ENCODE measurements at regions not wholly inside any gene's neighbourhood (a gene's known extent, or its start where the extent isn't known, plus 50 kb on each side); places are given as distances from the start of the nearest gene placed in this dataset.

GRCh38 chr5:39491210-39491609, 66.4 kb upstream of the DAB2 start:
- Histone ChIP-seq H3K9me3 (ENCODE audit: control insufficient read depth, low read length) (no peaks in the 10 kb centered on the region), H3K36me3 (ENCODE audit: control insufficient read depth, insufficient read depth, low read length) (no peaks in the 10 kb centered on the region), H3K4me3 (ENCODE audit: insufficient read depth, low read depth, low read length, poor library complexity, severe bottlenecking) (no peak overlapping the region), H3K4me1 (ENCODE audit: control insufficient read depth, insufficient read depth, low read length, poor library complexity, severe bottlenecking) (no peaks in the 10 kb centered on the region), H3K27ac (ENCODE audit: insufficient read depth, low read length, poor library complexity, severe bottlenecking) (no peak overlapping the region), H3K27me3 (replicated peaks; ENCODE audit: control insufficient read depth, insufficient read depth, low read length, poor library complexity, severe bottlenecking) (no peaks in the 10 kb centered on the region)
- DNase-seq: no peak

- H3K9me3 ChIP-seq (ENCODE audit: control insufficient read depth, low read length): no peaks in the 10 kb centered on the region
- no peaks in the 10 kb centered on the region for H3K27me3 ChIP-seq (replicated peaks; ENCODE audit: control insufficient read depth, insufficient read depth, low read length, poor library complexity, severe bottlenecking)
- no peak overlapping the region for H3K27ac ChIP-seq (ENCODE audit: insufficient read depth, low read length, poor library complexity, severe bottlenecking)
- no peak overlapping the region for H3K4me3 ChIP-seq (ENCODE audit: insufficient read depth, low read depth, low read length, poor library complexity, severe bottlenecking)
- H3K4me1 ChIP-seq (ENCODE audit: control insufficient read depth, insufficient read depth, low read length, poor library complexity, severe bottlenecking): no peaks in the 10 kb centered on the region
- H3K36me3 ChIP-seq (ENCODE audit: control insufficient read depth, insufficient read depth, low read length): no peaks in the 10 kb centered on the region
- DNase-seq: no peak
Measured at GRCh38 chr5:39489263-39489662, 64.5 kb upstream of the DAB2 start.

- H3K36me3 ChIP-seq (ENCODE audit: control insufficient read depth, insufficient read depth, low read length): no peaks in the 10 kb centered on the region
- no peaks in the 10 kb centered on the region for H3K9me3 ChIP-seq (ENCODE audit: control insufficient read depth, low read length)
- no peak overlapping the region for H3K27ac ChIP-seq (ENCODE audit: insufficient read depth, low read length, poor library complexity, severe bottlenecking)
- H3K4me1 ChIP-seq (ENCODE audit: control insufficient read depth, insufficient read depth, low read length, poor library complexity, severe bottlenecking): no peaks in the 10 kb centered on the region
- H3K27me3 ChIP-seq (replicated peaks; ENCODE audit: control insufficient read depth, insufficient read depth, low read length, poor library complexity, severe bottlenecking): no peaks in the 10 kb centered on the region
- no peak overlapping the region for H3K4me3 ChIP-seq (ENCODE audit: insufficient read depth, low read depth, low read length, poor library complexity, severe bottlenecking)
- DNase-seq: no peak
Measured at GRCh38 chr5:39486790-39487189, 62.0 kb upstream of the DAB2 start.

- H3K27ac ChIP-seq (ENCODE audit: insufficient read depth, low read length, poor library complexity, severe bottlenecking): no peak overlapping the region
- no peak for DNase-seq
- H3K4me3 ChIP-seq (ENCODE audit: insufficient read depth, low read depth, low read length, poor library complexity, severe bottlenecking): no peak overlapping the region
- H3K36me3 ChIP-seq (ENCODE audit: control insufficient read depth, insufficient read depth, low read length): no peaks in the 10 kb centered on the region
- no peaks in the 10 kb centered on the region for H3K27me3 ChIP-seq (replicated peaks; ENCODE audit: control insufficient read depth, insufficient read depth, low read length, poor library complexity, severe bottlenecking)
- H3K4me1 ChIP-seq (ENCODE audit: control insufficient read depth, insufficient read depth, low read length, poor library complexity, severe bottlenecking): no peaks in the 10 kb centered on the region
- H3K9me3 ChIP-seq (ENCODE audit: control insufficient read depth, low read length): no peaks in the 10 kb centered on the region
Measured at GRCh38 chr5:39486361-39486760, 61.6 kb upstream of the DAB2 start.

- H3K9me3 ChIP-seq (ENCODE audit: control insufficient read depth, low read length): no peaks in the 10 kb centered on the region
- no peak overlapping the region for H3K27ac ChIP-seq (ENCODE audit: insufficient read depth, low read length, poor library complexity, severe bottlenecking)
- no peaks in the 10 kb centered on the region for H3K4me1 ChIP-seq (ENCODE audit: control insufficient read depth, insufficient read depth, low read length, poor library complexity, severe bottlenecking)
- no peak overlapping the region for H3K4me3 ChIP-seq (ENCODE audit: insufficient read depth, low read depth, low read length, poor library complexity, severe bottlenecking)
- H3K36me3 ChIP-seq (ENCODE audit: control insufficient read depth, insufficient read depth, low read length): no peaks in the 10 kb centered on the region
- no peak for DNase-seq
- H3K27me3 ChIP-seq (replicated peaks; ENCODE audit: control insufficient read depth, insufficient read depth, low read length, poor library complexity, severe bottlenecking): no peaks in the 10 kb centered on the region
Measured at GRCh38 chr5:39485079-39485478, 60.3 kb upstream of the DAB2 start.

GRCh38 chr5:39484673-39485072, 59.9 kb upstream of the DAB2 start:
- Histone ChIP-seq H3K27me3 (replicated peaks; ENCODE audit: control insufficient read depth, insufficient read depth, low read length, poor library complexity, severe bottlenecking) (no peaks in the 10 kb centered on the region), H3K9me3 (ENCODE audit: control insufficient read depth, low read length) (no peaks in the 10 kb centered on the region), H3K36me3 (ENCODE audit: control insufficient read depth, insufficient read depth, low read length) (no peaks in the 10 kb centered on the region), H3K4me1 (ENCODE audit: control insufficient read depth, insufficient read depth, low read length, poor library complexity, severe bottlenecking) (no peaks in the 10 kb centered on the region), H3K4me3 (ENCODE audit: insufficient read depth, low read depth, low read length, poor library complexity, severe bottlenecking) (no peak overlapping the region), H3K27ac (ENCODE audit: insufficient read depth, low read length, poor library complexity, severe bottlenecking) (no peak overlapping the region)
- no peak for DNase-seq

- H3K9me3 ChIP-seq (ENCODE audit: control insufficient read depth, low read length): no peaks in the 10 kb centered on the region
- no peaks in the 10 kb centered on the region for H3K27me3 ChIP-seq (replicated peaks; ENCODE audit: control insufficient read depth, insufficient read depth, low read length, poor library complexity, severe bottlenecking)
- no peak overlapping the region for H3K4me3 ChIP-seq (ENCODE audit: insufficient read depth, low read depth, low read length, poor library complexity, severe bottlenecking)
- H3K36me3 ChIP-seq (ENCODE audit: control insufficient read depth, insufficient read depth, low read length): no peaks in the 10 kb centered on the region
- no peaks in the 10 kb centered on the region for H3K4me1 ChIP-seq (ENCODE audit: control insufficient read depth, insufficient read depth, low read length, poor library complexity, severe bottlenecking)
- no peak for DNase-seq
- no peak overlapping the region for H3K27ac ChIP-seq (ENCODE audit: insufficient read depth, low read length, poor library complexity, severe bottlenecking)
Measured at GRCh38 chr5:39482098-39482497, 57.3 kb upstream of the DAB2 start.

GRCh38 chr5:39479537-39479936, 54.8 kb upstream of the DAB2 start:
- no peak overlapping the region for H3K4me3 ChIP-seq (ENCODE audit: insufficient read depth, low read depth, low read length, poor library complexity, severe bottlenecking)
- DNase-seq: no peak

GRCh38 chr5:39478863-39479262, 54.1 kb upstream of the DAB2 start:
- H3K27me3 ChIP-seq (replicated peaks; ENCODE audit: control insufficient read depth, insufficient read depth, low read length, poor library complexity, severe bottlenecking): no peaks in the 10 kb centered on the region
- DNase-seq: no peak
- H3K36me3 ChIP-seq (ENCODE audit: control insufficient read depth, insufficient read depth, low read length): no peaks in the 10 kb centered on the region
- no peaks in the 10 kb centered on the region for H3K9me3 ChIP-seq (ENCODE audit: control insufficient read depth, low read length)
- no peaks in the 10 kb centered on the region for H3K4me1 ChIP-seq (ENCODE audit: control insufficient read depth, insufficient read depth, low read length, poor library complexity, severe bottlenecking)
- no peak overlapping the region for H3K27ac ChIP-seq (ENCODE audit: insufficient read depth, low read length, poor library complexity, severe bottlenecking)
- H3K4me3 ChIP-seq (ENCODE audit: insufficient read depth, low read depth, low read length, poor library complexity, severe bottlenecking): no peak overlapping the region

More at GRCh38 chr5:39479537-39479936, 54.8 kb upstream of the DAB2 start:
- no peaks in the 10 kb centered on the region for H3K27me3 ChIP-seq (replicated peaks; ENCODE audit: control insufficient read depth, insufficient read depth, low read length, poor library complexity, severe bottlenecking)
- H3K4me1 ChIP-seq (ENCODE audit: control insufficient read depth, insufficient read depth, low read length, poor library complexity, severe bottlenecking): no peaks in the 10 kb centered on the region
- no peak overlapping the region for H3K27ac ChIP-seq (ENCODE audit: insufficient read depth, low read length, poor library complexity, severe bottlenecking)
- no peaks in the 10 kb centered on the region for H3K36me3 ChIP-seq (ENCODE audit: control insufficient read depth, insufficient read depth, low read length)
- no peaks in the 10 kb centered on the region for H3K9me3 ChIP-seq (ENCODE audit: control insufficient read depth, low read length)

- no peaks in the 10 kb centered on the region for H3K9me3 ChIP-seq (ENCODE audit: control insufficient read depth, low read length)
- H3K27me3 ChIP-seq (replicated peaks; ENCODE audit: control insufficient read depth, insufficient read depth, low read length, poor library complexity, severe bottlenecking): no peaks in the 10 kb centered on the region
- no peaks in the 10 kb centered on the region for H3K4me1 ChIP-seq (ENCODE audit: control insufficient read depth, insufficient read depth, low read length, poor library complexity, severe bottlenecking)
- H3K27ac ChIP-seq (ENCODE audit: insufficient read depth, low read length, poor library complexity, severe bottlenecking): no peak overlapping the region
- DNase-seq: no peak
- H3K36me3 ChIP-seq (ENCODE audit: control insufficient read depth, insufficient read depth, low read length): no peaks in the 10 kb centered on the region
- H3K4me3 ChIP-seq (ENCODE audit: insufficient read depth, low read depth, low read length, poor library complexity, severe bottlenecking): no peak overlapping the region
Measured at GRCh38 chr5:39476843-39477220, 52.1 kb upstream of the DAB2 start.

Data from effector memory CD4-positive, alpha-beta T cell (primary cell).